GM18499 (cell line): ENCODE measurements at regions not wholly inside any gene's neighbourhood (a gene's known extent, or its start where the extent isn't known, plus 50 kb on each side); places are given as distances from the start of the nearest gene placed in this dataset.
"Not testable (repeated sequence)": the region's sequence is repeated elsewhere in the genome, so short reads cannot be mapped to it uniquely, and the experiment has no call there.

Source experiments
- ATAC-seq: cut with Tn5 transposase; IDR thresholded peaks from one replicate; pipeline ENCODE4 v1.9.1; 2021; ENCODE audit warnings: moderate number of reproducible peaks; ENCODE audit not compliant: insufficient read depth, unreplicated experiment

DNA sequence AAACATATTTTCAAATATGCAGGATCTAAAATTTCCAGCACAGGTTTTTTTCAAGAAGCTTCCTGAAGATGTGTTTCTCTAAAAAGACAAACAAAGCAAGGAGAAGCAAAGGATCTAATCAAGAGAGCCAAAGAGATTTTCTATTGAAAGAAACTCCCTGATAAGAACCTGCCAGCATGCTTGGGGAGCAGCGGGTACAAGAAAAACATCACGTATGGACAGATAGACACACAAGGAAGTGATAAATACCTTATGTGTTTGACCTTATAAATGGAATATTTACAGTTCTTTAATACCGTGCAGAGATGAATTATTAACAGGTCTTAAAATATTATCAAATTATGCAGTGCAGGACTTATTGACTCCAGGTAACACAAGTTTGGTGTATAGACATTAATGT is 562.1 kb downstream of the DACH1 start:
- ATAC-seq = no peak

DNA sequence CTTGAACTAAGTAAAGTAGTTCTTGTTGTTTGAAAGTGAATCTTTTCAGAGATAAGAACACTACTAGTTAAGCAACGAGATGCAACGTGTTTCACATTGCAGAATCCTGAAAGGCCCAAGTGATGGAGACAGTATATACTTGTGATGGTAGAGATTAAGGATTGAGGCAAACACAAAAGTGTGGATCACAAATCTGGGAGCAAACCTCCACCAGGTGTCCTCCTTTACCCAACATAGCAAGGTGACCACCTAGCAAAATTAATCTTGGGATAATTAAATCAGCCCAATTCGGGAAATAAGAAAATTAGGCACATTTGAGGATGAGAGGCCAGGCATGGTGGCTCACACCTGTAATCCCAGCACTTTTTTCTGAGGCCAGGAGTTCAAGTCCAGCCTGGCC is 563.9 kb downstream of the DACH1 start:
- ATAC-seq = no peak

DNA sequence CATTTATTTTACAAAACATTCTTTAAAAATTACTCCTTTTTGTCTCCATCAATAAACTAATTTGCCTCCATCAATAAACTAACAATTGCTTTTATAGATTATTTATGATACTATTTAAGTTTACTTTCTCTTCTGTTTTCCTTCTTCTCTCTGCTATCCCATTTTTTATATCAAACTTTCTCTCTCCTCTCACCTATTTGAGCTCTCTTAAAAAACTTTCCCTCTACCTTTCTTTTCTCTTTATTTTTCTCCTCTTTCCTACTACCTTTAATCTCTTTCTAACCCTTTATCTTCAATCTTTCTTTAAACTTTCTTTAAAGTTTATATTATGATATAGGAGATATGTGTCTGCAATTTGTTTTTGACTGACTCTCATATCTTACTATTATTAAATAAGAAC is 566.4 kb downstream of the DACH1 start:
- no peak for ATAC-seq

DNA sequence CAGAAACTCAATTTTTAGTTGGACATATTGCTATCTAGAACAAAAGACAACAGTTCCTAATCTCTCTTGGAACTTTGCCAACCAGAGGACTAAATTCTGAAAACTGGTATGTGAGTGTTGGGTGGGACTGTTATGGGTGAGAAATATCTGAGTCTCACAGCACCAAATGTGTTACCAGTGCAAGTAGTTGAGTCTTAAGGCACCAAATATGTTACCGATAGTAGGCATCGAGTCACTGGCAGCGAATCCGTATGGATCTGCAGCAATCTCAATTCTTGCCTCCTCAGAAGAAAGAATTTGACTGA is 575.2 kb downstream of the DACH1 start:
- ATAC-seq = no peak

DNA sequence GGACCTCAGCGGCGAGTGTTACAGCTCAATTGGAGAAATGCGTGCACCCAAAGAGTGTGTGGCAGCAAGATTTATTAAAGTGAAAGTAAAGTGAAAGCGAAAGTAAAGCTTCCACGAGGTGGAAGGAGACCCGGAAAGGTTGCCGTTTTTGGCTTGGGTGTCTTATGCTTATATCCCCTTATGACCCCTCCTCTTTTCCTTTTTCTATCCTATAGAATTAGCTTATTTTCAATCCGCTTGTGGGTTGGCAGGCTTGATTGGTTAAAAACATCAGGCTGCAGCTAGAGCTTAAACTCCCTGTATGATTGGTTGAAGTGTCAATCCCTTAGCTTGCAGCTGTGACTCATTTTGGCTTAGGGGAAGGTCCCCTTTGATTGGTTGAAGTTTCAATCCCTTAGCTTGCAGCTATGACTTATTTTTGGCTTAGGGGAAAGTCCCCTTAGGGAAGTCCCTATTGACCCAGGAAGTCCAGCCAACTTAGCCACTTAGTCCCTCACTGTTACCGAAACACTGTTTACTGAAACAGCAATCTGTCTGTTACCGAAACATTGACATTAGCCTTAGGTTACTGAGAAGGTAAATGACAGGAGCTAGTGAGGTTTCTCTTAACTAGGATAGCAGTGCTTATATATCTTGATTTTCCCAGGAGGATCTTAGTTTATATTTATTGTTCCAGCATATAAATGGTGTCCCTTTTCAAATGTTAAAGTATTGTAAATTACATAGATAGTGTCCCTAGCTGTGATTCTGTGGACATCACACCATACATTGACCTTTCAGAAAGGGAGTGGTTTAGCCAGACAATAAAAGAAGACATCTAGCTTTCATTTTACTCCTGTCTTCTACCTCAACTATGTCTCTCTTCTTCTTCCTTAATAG is 575.8 kb downstream of the DACH1 start:
- ATAC-seq = peak; percentile 86

DNA sequence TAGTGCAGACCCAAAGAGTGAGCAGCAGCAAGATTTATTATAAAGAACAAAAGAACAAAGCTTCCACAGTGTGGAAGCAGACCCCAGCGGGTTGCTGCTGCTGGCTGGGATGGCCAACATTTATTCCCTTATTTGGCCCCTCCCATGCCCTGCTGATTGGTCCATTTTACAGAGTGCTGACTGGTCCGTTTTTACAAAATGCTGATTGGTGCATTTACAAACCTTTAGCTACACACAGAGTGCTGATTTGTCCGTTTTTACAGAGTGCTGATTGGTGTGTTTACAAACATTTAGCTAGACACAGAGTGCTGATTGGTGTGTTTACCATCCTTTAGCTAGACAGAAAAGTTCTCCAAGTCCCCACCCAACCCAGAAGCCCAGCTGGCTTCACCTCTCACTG is 577.0 kb downstream of the DACH1 start:
- not testable (repeated sequence) for ATAC-seq

DNA sequence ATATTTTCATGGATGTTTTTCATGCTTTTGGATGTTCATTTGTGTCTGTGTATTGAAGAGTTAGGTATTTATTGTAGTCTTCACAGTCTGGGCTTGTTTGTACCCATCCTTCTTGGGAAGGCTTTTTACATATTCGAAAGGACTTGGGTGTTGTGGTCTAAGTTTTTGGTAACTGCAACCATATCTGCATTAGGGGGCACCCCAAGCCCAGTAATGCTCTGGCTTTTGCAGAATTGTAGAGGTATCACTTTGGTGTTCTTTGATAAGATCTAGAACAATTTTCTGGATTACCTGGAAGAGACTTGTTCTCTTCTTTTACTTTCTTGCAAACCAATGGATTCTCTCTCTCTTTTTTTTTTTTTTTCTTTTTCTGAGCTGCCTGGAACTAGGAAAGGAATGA is 581.3 kb downstream of the DACH1 start:
- ATAC-seq = no peak

DNA sequence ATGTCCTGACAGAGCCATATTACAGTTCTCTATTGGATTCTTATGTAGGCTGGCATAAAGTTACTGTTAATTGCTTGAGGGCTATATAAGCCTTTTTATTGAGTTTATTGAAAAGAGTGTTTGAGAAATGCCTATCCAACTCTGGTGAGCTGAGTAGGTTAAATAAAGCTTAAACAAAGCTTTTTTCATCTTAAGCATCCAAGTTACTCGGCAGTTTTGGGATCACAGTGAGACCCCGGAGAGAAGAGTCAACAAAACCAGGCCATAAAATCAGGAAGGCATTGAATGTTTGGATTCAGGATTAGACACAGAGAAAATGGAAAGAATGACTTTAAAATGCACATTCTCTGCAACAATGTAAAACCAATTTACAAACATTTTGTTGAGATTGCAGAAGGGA is 588.5 kb downstream of the DACH1 start:
- no peak for ATAC-seq

DNA sequence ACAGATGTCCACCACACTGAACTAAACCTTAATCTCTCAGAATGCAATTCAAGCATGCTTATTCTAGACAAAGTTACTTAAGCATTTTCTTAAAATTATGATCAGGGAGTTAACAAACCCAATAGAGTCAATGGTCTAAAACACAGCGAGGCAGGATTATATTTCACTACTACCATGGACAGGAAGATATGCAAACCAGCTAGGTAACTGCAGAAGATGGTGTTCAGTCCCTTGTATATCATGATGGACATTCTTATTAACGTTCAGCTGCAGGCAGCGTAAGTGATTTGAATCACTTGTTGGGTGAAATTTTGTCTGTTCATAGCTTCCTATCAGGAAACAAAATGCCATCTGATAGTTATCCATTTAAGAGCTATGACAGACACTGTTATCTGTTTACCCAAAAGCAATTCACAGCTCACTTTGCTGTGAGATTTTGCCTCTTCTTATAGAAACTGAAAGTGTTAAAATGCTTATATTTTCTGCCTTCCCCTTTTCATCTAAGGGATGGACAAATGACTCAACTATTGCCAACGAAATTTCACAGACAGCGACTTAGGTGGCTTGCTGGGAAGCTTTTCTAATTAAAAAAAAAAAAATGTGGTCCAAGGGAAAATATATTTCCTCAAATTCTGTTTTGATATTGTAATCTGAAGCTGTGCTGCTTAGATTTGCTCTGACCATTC is 591.9 kb downstream of the DACH1 start:
- peak; percentile 84 for ATAC-seq

DNA sequence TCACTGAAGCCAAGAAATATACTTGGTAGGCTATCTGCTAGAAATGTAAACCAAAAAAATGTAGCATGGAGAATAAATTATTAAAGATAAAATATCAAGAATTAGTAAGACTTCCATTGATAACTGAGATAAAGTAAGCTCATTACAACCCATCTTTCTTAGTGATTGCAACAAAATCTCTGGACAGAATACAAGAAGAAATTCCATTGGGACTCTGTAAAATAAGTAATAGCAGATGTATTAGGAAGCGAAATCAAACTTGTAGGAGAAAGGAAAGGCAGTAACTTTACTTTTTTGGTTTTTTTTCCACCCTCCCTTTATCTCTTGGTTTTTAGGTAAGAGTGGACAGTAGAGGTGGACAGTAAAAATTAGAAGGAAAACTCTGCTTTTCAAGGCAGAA is 605.7 kb downstream of the DACH1 start:
- ATAC-seq = no peak

DNA sequence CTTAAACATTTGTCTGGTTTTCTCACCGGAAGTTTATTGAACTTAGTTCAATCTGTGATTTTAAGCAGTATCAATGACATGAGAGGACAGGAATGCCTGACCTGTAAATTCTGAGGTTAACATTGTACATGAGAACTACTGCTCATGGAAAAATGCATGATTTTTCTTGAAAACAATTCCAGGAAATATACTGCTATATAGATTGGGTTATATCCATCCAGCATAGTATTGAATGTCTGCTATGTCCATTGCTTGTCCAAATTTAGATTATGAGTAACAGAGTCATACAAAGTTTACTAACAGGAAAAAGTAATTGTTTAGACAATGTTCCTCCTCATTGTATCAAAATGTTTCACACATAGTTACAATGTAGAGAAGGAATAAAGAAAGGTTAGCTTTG is 606.8 kb downstream of the DACH1 start:
- ATAC-seq = no peak

DNA sequence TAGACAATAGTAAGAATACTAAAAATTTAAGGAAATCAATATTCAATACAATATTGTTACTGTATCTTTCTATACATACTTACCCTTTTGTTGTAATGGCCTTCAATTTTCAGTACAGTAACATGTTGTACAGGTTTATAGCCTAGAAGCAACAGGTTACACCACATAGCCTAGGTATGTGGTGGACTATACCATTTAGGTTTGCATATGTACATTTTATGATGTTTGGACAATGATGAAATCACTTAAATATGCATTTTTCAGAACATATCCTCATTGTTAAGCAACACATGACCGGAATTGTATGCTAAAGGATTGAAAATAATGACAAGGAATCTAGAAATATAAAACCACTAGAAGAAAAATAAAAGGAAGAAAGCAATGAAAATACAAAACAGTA is 611.4 kb downstream of the DACH1 start:
- no peak for ATAC-seq

DNA sequence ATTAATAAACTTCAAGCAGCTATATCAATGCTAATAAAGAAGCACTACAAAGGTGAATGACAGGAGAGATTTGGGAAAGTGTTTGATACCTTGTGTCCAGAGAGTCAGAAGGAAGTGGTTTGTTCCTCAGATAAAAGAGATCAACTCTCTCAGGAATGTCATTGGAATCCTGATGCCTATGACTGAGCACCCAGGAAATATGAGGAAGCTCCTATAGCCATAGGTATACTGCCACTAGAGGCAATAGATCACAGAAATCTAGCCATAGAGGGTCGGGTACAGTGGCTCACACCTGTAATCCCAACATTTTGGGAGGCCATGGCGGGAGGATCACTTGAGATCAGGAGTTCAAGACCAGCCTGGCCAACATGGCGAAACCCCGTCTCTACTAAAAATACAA is 612.6 kb downstream of the DACH1 start:
- ATAC-seq = no peak

DNA sequence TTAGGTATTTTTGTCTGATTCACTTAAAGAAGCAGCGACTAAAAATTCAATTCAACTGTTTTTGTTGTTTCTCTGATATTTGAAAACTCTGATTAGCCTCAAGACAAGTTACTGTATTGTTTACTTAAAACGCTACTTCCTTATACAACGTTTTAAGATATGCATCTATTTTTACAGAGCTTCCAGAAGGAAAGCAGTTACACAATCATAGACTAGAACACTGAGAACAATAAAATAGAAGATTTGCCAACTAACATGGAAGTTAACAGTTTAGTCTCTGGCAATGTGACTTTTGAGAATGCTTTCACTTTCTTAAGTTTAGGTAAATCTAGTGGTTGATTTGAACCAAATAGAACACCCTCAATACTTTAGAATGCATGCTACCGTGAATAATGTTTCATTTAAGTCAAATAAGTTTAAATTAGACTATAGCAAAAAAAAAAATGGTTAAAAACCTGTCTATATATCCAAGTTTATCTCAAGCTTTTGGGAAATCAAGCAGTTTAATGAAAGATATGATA is 614.8 kb downstream of the DACH1 start:
- no peak for ATAC-seq

DNA sequence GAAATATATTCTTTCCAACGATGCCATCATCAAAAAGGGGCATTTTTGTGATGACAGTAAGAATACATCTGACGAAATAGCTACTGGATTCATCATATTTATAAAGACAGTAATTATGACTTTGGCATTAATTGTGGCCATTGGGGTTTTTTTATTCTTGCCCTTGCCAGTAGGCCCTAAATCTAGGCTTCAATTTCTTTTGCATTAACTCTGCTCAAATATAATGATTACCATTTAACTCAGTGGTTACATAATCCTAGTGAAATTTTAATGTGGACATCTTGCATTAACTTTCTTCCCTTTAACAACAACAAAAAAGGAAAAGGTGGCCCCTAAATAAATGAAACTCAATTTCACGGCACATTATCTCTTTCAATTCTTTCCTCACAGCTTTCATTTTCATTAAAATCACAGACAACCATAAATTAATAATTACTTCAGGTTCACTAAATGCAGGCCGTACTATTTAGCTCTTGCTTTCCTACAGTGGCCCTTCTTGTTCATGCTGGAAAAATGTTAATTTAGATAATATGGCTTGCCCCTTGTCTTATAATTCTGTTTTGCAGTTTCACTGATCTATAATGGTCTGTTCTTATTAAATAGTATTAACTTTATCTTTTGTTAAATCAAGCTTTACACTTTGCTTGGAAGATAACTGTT is 615.6 kb downstream of the DACH1 start:
- no peak for ATAC-seq

DNA sequence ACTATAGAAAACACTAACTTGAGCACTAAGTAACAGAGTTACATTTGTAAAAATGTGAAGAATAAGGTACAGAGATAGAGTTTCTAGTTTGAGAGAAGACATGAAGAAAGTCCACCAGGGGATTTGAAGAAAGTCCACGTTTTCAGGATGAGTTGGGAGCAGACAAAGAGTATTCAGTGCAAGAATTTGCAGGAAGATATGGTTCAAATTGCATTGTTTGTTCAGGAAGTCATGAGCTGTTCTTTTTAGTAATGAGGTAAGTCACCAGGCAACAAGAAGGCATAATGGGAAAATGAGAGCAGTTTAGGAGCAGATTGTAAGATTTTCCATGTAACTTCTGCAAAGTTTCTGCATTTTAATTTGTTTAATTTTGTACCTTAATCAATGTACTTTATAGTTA is 618.0 kb downstream of the DACH1 start:
- no peak for ATAC-seq

DNA sequence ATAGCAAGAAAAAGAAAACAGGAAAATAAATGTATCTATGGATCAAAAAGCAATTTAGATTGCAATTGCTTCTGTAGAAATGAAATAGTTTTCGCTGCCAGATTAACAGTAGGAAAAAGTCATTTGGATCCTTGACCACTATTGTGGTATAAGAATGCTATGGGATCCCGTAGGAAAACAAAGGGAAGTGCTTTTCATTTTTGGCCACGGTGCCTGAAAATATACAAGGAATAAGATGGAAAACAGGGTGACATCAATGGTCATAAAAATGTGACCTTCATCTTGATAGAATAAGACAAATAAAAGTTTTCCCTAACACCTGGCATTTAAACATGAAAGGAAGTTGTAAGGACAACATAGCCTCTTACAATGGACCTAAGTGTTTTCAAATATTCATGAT is 622.8 kb downstream of the DACH1 start:
- no peak for ATAC-seq

DNA sequence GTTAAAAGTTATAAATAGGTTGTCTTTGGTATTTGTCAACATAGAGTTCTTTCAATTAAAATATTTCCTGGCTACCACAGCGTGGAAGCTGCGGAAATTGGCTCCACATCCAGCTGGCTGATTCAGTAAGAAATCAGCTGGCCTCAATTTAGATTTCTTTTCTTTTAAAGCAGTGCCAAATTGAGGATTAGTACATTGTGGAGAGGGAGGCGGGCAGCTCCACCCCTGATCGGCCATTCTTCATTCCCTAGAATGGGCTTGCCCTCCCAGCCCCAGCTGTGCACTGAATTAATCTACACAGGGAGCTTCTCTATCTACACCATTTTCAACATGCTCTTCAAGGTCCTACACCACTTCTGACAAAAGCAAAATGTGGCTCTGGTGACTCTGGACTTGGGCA is 624.8 kb downstream of the DACH1 start:
- no peak for ATAC-seq

DNA sequence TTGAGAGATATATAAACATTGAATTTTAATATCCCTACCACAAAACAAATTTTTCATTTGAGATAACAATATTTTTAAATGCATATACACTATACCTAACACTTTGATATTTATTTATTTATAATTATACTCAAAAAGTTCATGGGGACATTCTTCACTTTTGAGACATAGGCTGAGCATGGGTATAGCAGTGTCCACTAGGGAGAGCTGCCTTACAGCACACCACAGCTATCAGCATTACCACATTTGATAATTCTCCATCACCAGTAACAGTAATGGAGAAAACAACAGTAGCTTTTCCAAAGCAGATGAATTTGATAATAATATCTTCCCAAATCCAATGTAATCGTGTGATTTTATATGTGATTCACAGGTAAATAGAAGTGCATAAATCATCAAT is 626.1 kb downstream of the DACH1 start:
- no peak for ATAC-seq

DNA sequence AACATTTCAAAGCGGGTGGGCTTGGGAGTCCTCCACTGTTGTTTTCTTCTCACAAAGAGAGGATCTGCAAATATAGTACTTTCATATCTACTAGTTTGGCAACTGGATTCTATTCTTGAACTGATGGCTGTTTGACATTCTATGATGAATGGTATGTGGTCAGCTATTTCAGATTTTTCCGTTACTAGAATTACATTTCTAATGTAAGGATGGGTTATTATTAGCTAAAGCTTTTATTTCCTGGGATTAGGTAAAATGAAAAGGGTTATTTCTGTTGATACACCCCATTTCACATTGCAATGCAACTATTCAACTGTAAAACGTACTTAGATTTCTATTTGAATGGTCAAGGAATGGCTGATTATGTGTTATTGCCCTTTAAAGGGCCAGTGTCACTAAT is 629.7 kb downstream of the DACH1 start:
- ATAC-seq = no peak

DNA sequence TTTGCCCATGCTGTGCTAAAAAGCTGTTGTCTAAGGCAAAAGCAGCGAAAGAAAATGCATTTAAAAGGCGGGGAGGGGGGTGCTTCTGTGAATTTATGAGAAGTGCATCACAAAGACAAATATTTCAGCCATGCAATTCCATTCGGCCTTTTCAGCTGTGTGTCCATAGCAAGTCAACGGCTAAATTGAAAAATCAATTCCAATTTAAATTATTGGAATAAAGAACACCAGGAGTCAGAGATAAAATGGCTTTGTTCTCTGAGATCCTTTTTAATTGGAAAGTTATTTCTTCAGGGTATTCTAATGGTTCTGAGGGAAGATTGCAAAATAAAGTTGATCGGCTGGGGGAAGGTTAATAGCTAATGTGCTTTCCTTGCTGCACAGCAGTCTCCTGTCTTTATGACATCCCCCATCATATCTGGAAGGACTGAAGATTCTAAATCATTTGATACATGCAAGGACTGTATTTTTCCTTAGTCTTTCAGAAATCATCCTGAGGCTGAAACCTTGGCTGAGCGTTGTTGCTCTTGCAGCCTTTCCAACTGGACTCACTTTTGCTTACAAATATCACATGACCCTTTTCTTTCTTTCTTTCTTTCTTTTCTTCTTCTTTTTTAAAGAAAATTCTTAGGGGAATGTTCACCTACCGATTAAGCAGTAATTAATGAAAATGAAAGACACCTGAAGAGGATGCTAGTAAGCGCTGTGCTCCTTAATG is 647.1 kb downstream of the DACH1 start:
- ATAC-seq = no peak
